ENCODE measurements at regions not wholly inside any gene's neighbourhood (a gene's known extent, or its start where the extent isn't known, plus 50 kb on each side); places are given as distances from the start of the nearest gene placed in this dataset.

GRCh38 chrX:4805502-4805901, 1092.1 kb upstream of the PRKX start:
- TF ChIP-seq CTCF (optimal IDR thresholded peaks at IDR 0.05 in 1 of 3, IDR thresholded peaks at IDR 0.05 in 1 of 3, conservative IDR thresholded peaks at IDR 0.05 in 1 of 3; ENCODE audit: extremely low read depth in 1 of 3, insufficient read depth in 2 of 3, low read length in 3 of 3) (no peak), EZH2 (IDR thresholded peaks at IDR 0.05; ENCODE audit: low read length) (no peak)
